HG02973 (cell line): ENCODE measurements at regions not wholly inside any gene's neighbourhood (a gene's known extent, or its start where the extent isn't known, plus 50 kb on each side); places are given as distances from the start of the nearest gene placed in this dataset.
"Not testable (repeated sequence)": the region's sequence is repeated elsewhere in the genome, so short reads cannot be mapped to it uniquely, and the experiment has no call there.

Experiments
- ATAC-seq: cut with Tn5 transposase; IDR thresholded peaks from one replicate; pipeline ENCODE4 v1.9.1; 2021; ENCODE audit warnings: moderate library complexity; ENCODE audit not compliant: unreplicated experiment

DNA sequence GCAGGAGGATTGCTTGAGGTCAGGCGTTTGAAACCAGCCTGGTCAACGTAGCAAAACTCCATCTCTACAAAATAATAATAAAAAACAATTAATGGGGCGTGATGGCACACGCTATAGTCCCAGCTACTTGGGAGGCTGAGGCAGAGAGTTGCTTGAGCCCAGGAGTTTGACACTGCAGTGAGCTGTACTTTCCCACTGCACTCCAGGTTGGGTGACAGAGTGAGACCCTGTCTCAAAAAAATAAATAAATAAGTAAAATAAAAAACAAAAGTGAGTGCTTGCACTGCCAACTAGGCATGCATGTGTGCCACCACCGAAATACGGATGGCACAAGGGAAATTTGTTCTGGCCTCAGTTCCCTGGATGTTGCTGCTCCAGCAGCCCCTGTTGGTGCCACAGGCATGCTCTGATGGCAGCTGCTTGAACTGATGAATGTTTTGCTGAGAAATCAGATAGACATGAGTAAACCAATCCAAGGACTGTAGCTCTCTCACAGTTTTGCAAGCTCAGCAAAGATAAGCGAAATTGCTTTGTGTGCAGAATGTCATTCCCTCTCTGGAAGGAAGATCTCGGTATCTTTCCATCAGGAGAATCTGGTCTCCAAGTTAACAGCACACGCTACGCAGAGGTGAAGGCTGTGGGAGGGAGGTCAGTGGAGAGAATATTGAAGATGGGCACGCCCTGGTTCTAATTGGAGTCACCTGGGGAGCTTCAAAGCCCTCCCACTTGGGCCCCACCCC, 188.0 kb upstream of the SLC24A3 start:
- ATAC-seq: no peak

- peak; percentile 14 for ATAC-seq
Measured at GRCh38 chr20:19025430-19026120, 186.9 kb upstream of the SLC24A3 start.

DNA sequence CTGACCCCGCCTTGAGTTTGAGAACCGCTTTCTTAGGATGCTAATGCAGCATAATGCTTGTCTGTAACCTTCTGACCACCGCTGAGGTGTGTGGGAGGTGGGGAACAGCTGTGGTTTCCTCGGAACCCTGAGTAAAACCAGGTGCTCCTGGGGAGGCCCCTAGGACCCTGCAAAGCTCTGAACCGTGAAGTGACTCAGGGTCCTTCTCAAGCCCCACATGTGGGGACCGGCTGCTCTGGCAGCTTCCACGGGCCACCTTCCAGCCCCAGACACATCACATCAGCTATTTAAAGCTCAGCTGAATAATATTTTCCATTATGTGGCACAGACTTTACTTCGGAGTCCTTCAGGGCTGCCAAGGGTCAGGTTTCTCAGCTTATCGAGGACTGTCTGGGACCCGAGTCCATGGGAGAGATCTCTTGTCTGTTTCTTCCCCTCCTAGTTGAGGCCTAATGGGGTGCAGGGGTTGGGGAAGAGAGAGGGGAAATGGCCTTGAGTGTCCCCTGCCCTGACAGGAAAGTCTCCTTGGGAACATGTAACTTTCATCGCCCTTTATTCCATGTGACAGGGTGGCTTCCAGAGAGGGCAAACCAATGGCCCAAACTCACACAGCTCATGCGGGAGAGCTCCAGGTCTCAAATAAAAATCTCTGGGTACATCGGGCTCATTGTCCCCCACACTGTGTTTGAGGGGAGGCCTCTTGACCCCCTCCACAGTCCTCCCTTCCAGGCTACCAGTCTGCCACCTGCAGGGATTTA, 186.1 kb upstream of the SLC24A3 start:
- peak; percentile 77 for ATAC-seq

DNA sequence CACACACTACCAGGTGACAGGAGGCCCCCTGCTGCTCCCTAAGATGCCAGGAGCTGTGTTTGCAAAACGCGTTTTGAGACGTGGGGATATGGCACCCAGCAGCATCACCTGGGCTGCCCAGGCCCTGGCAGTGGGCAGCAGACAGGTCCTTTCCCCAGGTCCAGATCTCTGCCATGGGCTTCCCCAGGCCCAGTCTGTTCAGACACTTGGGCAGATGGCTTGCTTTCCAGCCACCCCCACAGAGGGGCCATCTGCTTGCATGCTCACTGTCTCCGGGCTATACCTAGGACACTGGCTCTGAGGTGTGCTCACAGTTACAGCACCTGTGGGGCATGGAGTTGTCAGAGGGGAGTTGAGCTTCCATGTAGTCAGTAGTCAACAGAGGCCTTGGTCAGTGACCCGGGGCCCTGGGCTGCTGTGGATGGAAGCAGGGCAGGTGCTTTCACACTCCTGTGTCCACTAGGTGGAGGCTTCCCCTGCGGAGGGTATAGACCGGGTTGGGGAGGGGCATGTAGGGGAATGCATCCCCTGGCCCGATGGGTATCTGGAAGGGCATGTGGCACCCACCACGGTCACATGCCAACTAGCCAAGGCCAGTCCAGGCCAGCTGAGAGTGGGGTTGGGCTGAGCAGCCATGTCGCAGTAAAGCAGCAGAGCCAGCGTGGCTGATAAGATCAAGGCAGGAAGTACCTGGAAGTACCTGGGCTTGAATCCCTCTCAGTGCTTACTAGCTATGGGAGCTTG, 185.4 kb upstream of the SLC24A3 start:
- ATAC-seq: no peak

DNA sequence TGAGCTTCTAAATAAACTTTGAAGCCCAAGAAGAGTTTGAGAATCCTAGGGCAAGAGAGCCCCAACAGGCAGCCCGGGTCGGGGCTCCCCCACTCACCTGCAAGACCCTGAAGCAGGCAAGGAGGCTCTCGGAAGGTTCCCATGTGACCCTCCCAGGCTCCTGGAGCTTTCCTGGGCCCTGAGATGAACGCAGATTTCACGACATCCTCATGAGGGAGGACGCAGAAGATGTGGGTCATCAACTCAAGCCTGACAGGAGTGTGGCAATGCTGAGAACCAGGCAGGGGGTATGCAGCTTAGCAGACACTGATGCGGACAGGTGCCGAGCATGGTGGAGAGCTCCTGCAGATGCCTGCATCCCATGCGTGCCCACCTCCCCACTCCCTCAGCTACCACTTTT, 184.5 kb upstream of the SLC24A3 start:
- ATAC-seq: no peak

DNA sequence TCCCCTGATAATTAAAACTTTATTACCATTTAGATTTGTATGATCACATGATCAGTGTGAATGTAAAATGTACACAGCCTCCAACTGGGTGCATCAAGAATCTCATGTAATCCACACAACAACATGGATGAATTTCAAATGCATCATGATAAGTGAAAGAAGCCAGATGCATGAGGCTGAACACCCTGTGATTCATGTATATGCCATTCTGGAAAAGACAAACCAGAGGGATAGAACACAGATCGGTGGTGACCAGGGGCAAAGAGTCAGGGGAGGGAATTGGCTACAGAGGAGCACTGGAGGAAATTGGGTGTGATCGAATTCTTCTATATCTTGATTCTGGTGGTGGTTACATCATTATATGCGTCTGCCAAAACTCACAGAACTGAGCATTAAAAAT, 170.7 kb upstream of the SLC24A3 start:
- ATAC-seq: no peak

GRCh38 chr20:19045371-19045770, 167.1 kb upstream of the SLC24A3 start:
- ATAC-seq: no peak

DNA sequence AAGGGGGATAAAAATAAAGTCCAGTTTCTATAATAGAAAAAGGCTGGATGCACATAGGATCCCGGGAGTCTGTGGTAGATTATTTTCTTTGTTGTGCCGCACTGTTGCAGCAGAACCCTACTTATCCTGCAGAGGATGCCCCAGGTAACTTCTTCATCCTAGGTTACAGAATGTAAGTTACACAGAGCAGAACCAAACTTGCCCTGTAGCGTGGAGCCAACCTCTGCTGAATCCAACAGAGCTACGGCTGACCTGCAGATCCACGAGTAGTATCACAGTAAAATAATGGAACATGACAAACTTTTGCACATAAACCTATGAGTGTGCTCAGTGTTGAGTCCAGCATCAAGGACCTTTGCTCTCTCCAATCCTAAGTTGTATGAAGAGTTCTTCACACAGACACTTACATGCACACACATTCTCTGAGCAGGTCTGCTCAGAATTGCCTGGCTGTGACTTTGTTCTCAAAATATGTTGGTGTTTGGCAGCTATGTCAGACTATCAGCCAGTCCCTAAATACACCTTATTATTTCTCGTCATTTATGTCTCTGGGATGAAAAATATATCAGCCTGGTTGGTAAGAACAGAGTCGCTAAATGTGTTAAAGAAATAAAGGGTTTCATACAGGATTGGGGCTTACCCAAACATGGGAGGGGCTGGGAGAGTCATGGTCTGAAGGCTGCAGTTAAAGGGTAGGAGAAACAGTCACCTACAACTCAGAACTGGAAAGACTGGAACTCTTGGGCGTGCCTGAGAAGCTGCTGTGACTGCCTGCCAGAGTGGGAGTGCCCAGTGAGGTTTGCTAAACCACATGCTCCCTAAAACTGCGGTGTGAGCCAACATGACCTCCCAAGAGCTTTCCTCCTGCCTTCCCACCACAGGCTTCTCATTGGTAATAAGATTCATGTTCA, 165.1 kb upstream of the SLC24A3 start:
- ATAC-seq: no peak

- no peak for ATAC-seq
Measured at GRCh38 chr20:19047951-19048296, 164.5 kb upstream of the SLC24A3 start.

GRCh38 chr20:19048995-19049501, 163.4 kb upstream of the SLC24A3 start:
- no peak for ATAC-seq

DNA sequence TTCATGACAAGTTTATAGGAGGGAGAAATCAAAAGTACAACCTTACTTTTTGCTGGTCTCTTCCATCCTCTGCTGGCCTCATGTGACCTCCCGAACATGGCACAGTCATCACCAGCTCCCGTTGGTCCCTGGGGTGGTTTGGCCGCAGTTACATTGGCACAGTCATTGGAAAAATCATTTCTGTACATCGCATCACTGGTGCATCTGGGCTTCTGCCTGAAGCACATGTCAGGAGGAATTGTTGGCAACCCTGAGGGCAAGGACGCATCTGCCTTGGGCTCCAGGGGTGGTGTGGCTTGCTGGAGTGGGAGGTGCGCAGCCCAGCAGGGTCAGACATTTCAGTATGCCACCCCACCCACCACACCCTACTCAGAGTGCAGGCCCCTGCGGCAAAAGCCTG, 162.9 kb upstream of the SLC24A3 start:
- ATAC-seq: no peak

GRCh38 chr20:19056909-19057308, 155.5 kb upstream of the SLC24A3 start:
- ATAC-seq: no peak

GRCh38 chr20:19064788-19065187, 147.7 kb upstream of the SLC24A3 start:
- ATAC-seq: not testable (repeated sequence)

- no peak for ATAC-seq
Measured at GRCh38 chr20:19067986-19068385, 144.5 kb upstream of the SLC24A3 start.

DNA sequence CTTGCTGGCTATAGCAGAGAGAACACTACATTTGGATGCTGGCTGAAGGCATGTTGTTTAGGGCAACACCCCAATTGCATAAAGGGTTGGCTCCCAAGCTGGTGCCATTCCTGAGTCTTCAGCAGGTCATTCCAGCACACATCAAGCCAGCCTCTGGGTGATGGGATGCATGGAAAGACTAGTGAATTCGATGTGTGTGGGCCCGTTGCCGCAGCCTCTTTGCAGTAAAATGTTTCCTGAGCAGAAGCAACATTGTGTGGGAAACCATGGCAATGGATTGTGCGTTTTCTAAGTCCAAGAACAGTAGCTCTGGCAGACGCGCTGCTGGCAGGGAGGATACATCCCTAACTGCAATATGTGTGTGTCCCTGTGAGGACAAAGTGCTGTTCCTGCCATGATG, 142.4 kb upstream of the SLC24A3 start:
- ATAC-seq: no peak

DNA sequence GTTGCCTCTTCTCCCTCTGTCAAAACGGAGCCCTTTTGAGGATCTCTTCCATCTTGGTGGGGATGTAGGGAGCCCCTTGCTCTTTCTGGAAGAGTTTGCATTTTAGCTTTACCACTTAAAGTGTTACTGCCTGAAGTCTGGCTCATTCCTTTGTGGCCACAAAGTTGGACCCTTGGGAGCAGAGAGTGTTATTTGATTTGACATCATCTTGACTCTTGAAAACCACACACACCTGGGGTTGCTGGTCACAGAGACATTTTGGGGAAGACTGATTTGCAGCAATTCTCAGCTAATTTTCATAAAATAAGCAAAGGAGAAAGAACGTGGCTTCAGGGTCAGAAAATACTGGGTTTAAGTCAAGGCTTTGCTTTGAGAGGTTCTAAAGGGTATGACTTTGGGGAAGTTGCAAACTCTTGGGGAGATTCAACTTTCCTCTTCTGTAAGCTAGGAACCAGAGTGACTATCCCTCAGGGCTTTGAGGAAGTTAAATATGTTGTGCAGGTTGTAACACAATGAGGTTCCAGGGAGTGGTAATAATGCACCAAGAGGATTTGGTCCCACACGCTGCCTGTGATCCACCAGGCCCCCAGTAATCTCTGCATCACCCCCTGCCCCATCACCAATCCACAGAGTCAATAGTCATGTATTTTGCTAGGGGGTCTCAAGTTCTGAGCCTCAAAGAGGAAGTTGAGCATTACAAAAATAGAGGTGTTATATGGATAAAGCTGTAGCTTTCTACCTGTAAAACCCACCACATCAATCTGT, 141.6 kb upstream of the SLC24A3 start:
- peak; percentile 30 for ATAC-seq

DNA sequence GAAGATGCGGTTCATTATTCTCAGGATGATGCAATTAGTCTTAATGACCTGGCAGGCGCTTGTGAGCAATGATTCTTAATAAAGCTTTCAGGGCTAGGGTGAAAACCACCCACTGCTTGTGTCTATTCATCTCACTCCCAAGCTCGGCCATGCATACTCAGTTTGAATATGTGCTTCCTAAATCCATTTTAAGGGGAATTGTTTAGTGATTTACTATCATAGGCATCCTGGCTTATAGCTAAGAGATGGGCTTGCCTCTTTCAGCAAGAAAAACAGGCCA, 141.1 kb upstream of the SLC24A3 start:
- peak; percentile 40 for ATAC-seq

DNA sequence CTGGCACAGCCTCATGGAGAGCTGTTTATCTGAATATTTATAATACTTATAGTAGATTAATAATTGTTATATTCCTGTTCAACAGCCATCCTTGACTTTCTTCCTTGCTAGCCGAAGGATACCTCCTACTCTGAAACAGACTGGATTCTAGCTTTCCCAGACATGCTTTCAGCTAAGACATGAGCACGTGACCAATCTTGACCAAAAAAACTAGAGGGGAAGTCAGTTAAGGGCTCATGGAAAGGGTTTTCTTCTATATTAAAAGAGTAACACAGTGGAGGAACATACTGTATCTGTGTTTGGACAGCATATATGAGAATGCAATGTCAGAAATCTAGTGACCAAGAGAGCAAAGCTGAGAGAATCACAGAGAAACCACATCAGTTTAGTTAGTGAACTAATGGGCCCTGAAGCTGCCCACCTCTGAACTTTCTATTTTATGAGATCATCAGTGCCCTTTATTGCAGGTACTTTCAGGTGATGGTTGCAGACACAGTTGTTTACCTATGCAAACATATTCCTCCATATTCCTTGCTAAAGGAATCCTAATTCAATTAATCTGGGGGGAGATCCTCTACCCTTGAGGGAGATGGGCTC, 140.4 kb upstream of the SLC24A3 start:
- ATAC-seq: no peak

DNA sequence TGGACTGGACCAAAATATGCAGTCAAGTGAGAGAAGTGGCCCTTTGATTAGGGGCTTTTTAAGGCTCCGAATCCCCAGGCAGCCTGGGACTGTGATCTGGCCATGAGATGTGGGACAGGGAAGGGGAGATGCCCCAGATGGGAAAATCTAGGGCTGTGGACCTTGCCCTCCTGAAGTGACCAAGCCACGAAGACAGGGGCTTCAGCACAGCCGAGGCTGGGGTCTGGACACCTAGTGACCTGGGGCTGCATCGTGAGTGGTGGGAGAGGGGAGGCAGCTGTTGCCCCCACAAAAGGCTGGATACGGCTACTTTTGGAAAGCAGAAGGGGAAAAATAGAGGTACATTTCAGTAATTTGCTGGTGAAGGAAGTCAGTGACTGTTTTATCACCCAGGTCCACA, 139.5 kb upstream of the SLC24A3 start:
- no peak for ATAC-seq
